Cardiac muscle cell (in vitro differentiated cells and primary cell): ENCODE measurements at regions not wholly inside any gene's neighbourhood (a gene's known extent, or its start where the extent isn't known, plus 50 kb on each side); places are given as distances from the start of the nearest gene placed in this dataset.

Experiments used
- DNase-seq, 2 donors: peaks; one replicate each; pipeline versions ENCODE4 v3.0.0 to v3.0.0-alpha.2; 2010 to 2017; ENCODE audit warnings: low read depth in 1 of 2, low spot score in 1 of 2
- H3K27ac ChIP-seq: fragments of 200-600 bp; sonication (generic); 2 replicates; pipeline ENCODE4 v1.5.1; 2016
- H3K27me3 ChIP-seq: fragments of 200-600 bp; sonication (generic); 2 replicates; pipeline ENCODE4 v1.6.0; 2016; ENCODE audit warnings: control low read depth
- H3K36me3 ChIP-seq: fragments of 200-600 bp; sonication (generic); 2 replicates; pipeline ENCODE4 v1.5.1; 2016; ENCODE audit warnings: control low read depth
- H3K4me1 ChIP-seq: fragments of 200-600 bp; sonication (generic); 2 replicates; pipeline ENCODE4 v1.8.1; 2017; ENCODE audit warnings: low read depth, mild to moderate bottlenecking, mixed run types
- H3K4me3 ChIP-seq: fragments of 200-600 bp; sonication (generic); 2 replicates; pipeline ENCODE4 v1.5.1; 2016; ENCODE audit warnings: mild to moderate bottlenecking
- H3K9me3 ChIP-seq: fragments of 200-600 bp; sonication (generic); 2 replicates; pipeline ENCODE4 v1.5.1; 2017; ENCODE audit warnings: low read depth, mild to moderate bottlenecking, control low read depth
- TF ChIP-seq, protein P1 (sequence below): IDR thresholded peaks from 2 replicates; pipeline ENCODE4 v1.5.1; 2012; ENCODE audit warnings: low read depth, mild to moderate bottlenecking, low read length

DNA sequence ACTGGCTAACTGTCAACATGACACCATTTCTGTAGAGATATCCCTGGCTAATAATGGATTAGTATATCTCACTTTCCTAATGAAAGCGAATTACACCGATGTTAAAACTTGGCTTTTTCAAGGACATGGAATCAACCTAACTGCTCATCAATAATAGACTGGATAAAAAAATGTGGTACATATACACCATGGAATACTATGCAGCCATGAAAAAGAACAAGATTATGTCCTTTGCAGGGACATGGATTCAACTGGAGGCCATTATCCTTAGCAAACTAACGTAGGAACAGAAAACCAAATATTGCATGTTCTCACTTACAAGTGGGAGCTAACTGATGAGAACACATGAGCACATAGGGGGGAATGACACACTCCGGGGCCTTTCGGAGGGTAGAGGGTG is 62.6 kb downstream of the ZIC1 start:
- TF ChIP-seq, protein P1, sequence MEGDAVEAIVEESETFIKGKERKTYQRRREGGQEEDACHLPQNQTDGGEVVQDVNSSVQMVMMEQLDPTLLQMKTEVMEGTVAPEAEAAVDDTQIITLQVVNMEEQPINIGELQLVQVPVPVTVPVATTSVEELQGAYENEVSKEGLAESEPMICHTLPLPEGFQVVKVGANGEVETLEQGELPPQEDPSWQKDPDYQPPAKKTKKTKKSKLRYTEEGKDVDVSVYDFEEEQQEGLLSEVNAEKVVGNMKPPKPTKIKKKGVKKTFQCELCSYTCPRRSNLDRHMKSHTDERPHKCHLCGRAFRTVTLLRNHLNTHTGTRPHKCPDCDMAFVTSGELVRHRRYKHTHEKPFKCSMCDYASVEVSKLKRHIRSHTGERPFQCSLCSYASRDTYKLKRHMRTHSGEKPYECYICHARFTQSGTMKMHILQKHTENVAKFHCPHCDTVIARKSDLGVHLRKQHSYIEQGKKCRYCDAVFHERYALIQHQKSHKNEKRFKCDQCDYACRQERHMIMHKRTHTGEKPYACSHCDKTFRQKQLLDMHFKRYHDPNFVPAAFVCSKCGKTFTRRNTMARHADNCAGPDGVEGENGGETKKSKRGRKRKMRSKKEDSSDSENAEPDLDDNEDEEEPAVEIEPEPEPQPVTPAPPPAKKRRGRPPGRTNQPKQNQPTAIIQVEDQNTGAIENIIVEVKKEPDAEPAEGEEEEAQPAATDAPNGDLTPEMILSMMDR: no peak
- Histone ChIP-seq H3K27me3 (no peaks in the 10 kb centered on the region), H3K9me3 (no peaks in the 10 kb centered on the region), H3K27ac (no peak overlapping the region), H3K36me3 (no peaks in the 10 kb centered on the region), H3K4me1 (no peaks in the 10 kb centered on the region), H3K4me3 (no peak overlapping the region)
- DNase-seq: no peak

DNA sequence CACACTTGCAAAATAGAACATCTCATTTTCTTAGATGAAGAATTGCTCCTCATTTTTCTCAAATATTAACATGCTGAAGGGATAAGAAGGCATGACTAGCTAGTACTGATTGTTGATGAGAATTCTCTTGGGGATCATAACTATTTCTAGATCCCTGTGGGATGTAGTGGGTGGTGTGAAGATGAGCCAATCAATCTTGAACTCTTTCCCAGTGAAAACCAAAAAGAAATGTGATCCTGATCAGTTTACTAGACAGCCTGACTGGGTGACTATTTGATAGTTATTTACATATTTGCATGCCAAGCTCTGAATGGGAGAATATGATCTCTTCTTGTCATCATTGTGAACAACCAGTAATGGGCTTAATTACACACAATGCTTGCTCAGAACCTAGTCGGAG is 63.7 kb downstream of the ZIC1 start:
- H3K4me1 ChIP-seq: no peaks in the 10 kb centered on the region
- H3K36me3 ChIP-seq: no peaks in the 10 kb centered on the region
- TF ChIP-seq, protein P1: no peak
- H3K9me3 ChIP-seq: no peaks in the 10 kb centered on the region
- no peak overlapping the region for H3K4me3 ChIP-seq
- no peaks in the 10 kb centered on the region for H3K27me3 ChIP-seq
- H3K27ac ChIP-seq: no peak overlapping the region
- DNase-seq: no peak

DNA sequence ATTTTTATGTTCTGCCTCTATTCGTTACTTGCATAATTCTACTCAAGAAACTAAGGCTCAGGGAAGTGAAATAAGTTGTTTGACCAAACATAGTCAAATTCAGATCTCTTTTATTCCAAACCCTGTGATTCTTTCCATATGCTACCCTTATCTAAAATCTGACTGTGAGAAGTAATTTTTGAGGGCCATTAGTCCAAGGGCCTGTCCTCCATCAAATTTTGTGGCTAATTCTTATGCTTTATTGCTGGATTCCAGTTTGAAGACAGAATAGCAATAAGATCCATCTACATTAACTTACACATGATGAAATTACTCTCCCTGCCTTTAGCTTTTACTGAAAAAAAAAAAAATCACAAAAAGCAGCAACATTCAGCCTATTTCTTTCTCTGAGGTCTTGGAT is 74.0 kb downstream of the ZIC1 start:
- TF ChIP-seq, protein P1: no peak
- no peak overlapping the region for H3K4me3 ChIP-seq
- no peaks in the 10 kb centered on the region for H3K36me3 ChIP-seq
- no peak overlapping the region for H3K27ac ChIP-seq
- no peaks in the 10 kb centered on the region for H3K27me3 ChIP-seq
- no peak for DNase-seq
- H3K4me1 ChIP-seq: no peaks in the 10 kb centered on the region
- H3K9me3 ChIP-seq: no peaks in the 10 kb centered on the region

DNA sequence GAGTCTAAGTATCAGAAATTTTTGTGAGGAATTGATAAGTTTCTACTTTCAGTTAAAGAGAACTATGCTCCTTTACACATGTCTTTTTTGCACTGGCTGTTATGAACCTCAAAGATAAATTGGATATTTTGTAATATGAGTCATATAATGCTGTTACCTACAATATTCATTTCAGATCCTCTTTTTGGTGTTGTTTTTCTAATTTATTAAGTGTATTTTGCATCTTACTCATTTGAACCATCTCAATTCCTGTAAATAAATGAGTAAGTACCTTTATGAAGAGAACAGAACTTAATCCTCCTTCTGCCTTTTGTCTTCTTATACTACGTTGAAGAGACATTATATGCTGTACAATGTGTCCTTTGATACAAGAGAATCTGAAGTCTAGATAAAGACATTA is 74.4 kb downstream of the ZIC1 start:
- H3K36me3 ChIP-seq: no peaks in the 10 kb centered on the region
- TF ChIP-seq, protein P1: no peak
- no peak for DNase-seq
- no peaks in the 10 kb centered on the region for H3K4me1 ChIP-seq
- no peak overlapping the region for H3K27ac ChIP-seq
- no peaks in the 10 kb centered on the region for H3K27me3 ChIP-seq
- H3K4me3 ChIP-seq: no peak overlapping the region
- H3K9me3 ChIP-seq: no peaks in the 10 kb centered on the region

DNA sequence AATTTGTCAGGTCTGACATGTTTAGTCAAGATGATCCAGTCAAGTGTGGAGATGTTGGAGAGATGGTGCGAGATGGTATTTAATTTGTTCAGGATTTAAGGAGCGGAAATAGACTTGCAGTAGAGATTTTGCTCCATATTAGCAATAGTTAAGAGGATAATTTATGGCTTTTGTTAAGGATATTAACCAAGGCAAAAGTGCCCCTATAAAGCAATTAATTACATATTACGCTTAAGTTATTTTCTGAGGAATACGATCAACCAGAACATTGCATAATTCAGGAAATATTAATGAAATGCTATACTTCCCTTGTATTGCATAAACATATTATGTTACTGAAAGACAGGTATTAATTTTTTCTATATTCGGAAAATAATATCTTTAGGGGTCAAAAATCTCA is 83.9 kb downstream of the ZIC1 start:
- H3K27me3 ChIP-seq: no peaks in the 10 kb centered on the region
- DNase-seq: no peak
- no peaks in the 10 kb centered on the region for H3K36me3 ChIP-seq
- TF ChIP-seq, protein P1: no peak
- H3K4me3 ChIP-seq: no peak overlapping the region
- H3K4me1 ChIP-seq: no peaks in the 10 kb centered on the region
- H3K9me3 ChIP-seq: no peaks in the 10 kb centered on the region
- H3K27ac ChIP-seq: no peak overlapping the region

DNA sequence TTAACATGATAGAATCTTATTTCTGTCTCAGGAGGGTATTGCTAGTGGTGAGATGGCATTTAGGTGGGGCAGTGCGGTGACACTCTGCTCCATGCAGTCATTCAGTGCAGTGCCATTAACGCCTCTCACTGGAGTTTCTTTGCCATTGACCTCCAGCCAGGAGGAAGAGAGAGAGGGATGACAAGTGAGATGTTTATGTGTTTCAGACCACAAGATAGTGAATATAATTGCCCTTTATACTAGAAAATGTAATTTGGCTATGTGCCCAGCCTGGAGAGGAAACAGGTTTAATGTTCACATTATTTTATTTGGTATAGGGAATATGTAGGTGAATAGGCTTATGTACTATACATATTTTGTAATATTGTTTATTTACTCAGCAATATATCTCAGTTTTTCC is 84.5 kb downstream of the ZIC1 start:
- Histone ChIP-seq H3K27me3 (no peaks in the 10 kb centered on the region), H3K4me3 (no peak overlapping the region), H3K27ac (no peak overlapping the region), H3K9me3 (no peaks in the 10 kb centered on the region), H3K36me3 (no peaks in the 10 kb centered on the region), H3K4me1 (no peaks in the 10 kb centered on the region)
- TF ChIP-seq, protein P1: no peak
- no peak for DNase-seq
